ENCODE measurements at regions not wholly inside any gene's neighbourhood (a gene's known extent, or its start where the extent isn't known, plus 50 kb on each side); places are given as distances from the start of the nearest gene placed in this dataset.

DNA sequence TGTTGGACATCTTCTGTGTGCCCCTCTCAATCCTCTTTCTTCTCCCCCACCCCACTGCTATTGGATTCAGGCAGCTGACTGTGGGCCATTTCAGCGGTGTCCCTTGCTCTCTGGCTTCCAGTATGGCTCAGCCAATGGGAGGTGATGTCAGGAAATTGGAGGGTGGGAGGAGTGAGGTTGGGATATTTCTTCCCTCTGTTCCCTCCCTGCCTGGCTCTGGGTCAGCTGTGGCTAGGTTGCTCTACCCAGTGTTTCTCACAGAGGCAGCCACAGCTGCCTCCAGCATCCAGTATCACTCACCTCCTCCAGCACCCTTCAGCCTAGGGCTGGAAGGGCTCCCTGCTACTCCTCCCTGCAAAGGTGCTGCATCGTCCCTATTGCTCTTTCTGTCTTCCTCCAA lies 423.5 kb downstream of the MIAT start:
- no peak overlapping the region for H2BK120ac ChIP-seq (replicated peaks; ENCODE audit: low read depth, low read length)
- H3K27ac ChIP-seq (ENCODE audit: low read depth, low read length), result no peak overlapping the region
- no peak overlapping the region for H2AK5ac ChIP-seq (ENCODE audit: low read depth, low read length)
- no peaks in the 10 kb centered on the region for H3K27me3 ChIP-seq (replicated peaks in 1 of 4; ENCODE audit: control insufficient read depth in 3 of 4, extremely low read depth in 1 of 4, insufficient read depth in 3 of 4, low read length in 3 of 4)
- H3K4me2 ChIP-seq (ENCODE audit: insufficient read depth in 1 of 2, low read depth in 2 of 2, low read length in 2 of 2), result no peak overlapping the region
- H3K23me2 ChIP-seq (ENCODE audit: low read depth, low read length), result no peaks in the 10 kb centered on the region
- H4K91ac ChIP-seq (replicated peaks; ENCODE audit: insufficient read length, low read length), result no peak overlapping the region
- no peak overlapping the region for H2AFZ ChIP-seq (ENCODE audit: low read length)
- no peak overlapping the region for H2BK15ac ChIP-seq (ENCODE audit: low read length)
- H2BK5ac ChIP-seq (ENCODE audit: low read depth, low read length), result no peak overlapping the region
- FAIRE-seq (no peak), DNase-seq (ENCODE audit: low read depth in 1 of 2, low spot score in 2 of 2) (no peak)
- no peaks in the 10 kb centered on the region for H3K36me3 ChIP-seq (ENCODE audit: control insufficient read depth in 2 of 4, insufficient read depth in 4 of 4, low read length in 3 of 4)
- H3K9ac ChIP-seq (replicated peaks in 1 of 4; ENCODE audit: extremely low read depth in 1 of 4, low read depth in 3 of 4, low read length in 3 of 4), result no peak overlapping the region
- H3K18ac ChIP-seq (ENCODE audit: extremely low read depth, low read length), result no peak overlapping the region
- CTCF ChIA-PET (ENCODE audit: partially characterized antibody), result interaction anchor here (1.2 to 1.4 kb wide), 2 partner anchors 138 to 144 kb away, joined by 3 to 5 read pairs; no protein-coding TSS in a partner anchor
- no peak overlapping the region for H2BK12ac ChIP-seq (ENCODE audit: low read depth, low read length)
- peaks cover 0 to 6% (median 6%) of the 10 kb centered on the region in 4 experiments; a peak in 5 of 7 replicates for H3K4me1 ChIP-seq (replicated peaks in 1 of 4; ENCODE audit: control insufficient read depth in 3 of 4, insufficient read depth in 4 of 4, low read length in 3 of 4)
- no peak overlapping the region for H3K14ac ChIP-seq (ENCODE audit: insufficient read length)
- no peak overlapping the region for H3K23ac ChIP-seq (ENCODE audit: insufficient read length)
- no peak overlapping the region for H3K56ac ChIP-seq (replicated peaks; ENCODE audit: insufficient read length, low read depth, low read length)
- H3K4me3 ChIP-seq (ENCODE audit: extremely low read depth in 1 of 4, insufficient read depth in 2 of 4, low read depth in 3 of 4, low read length in 4 of 4), result no peak overlapping the region
- 73% methylated on average over 2 of the region's 2 CpGs; no CpG with 5 or more reads in 1 of the 2 experiments for WGBS, 2 experiments (ENCODE audit: extremely low coverage in 1 of 2, insufficient coverage in 1 of 2, insufficient read length in 1 of 2, insufficient replicate concordance in 2 of 2, low coverage in 1 of 2, low lambda C conversion rate in 2 of 2, missing lambda C conversion rate in 1 of 2)
- H3K79me2 ChIP-seq (ENCODE audit: control insufficient read depth in 1 of 2, insufficient read depth in 2 of 2, low read length in 2 of 2), result no peaks in the 10 kb centered on the region
- no peaks in the 10 kb centered on the region for H4K20me1 ChIP-seq (replicated peaks in 1 of 2; ENCODE audit: control insufficient read depth in 1 of 2, insufficient read depth in 2 of 2, low read length in 2 of 2)
- no peak overlapping the region for H4K5ac ChIP-seq (ENCODE audit: insufficient read length, low read depth, low read length)
- no peak for TF ChIP-seq USF2 (IDR thresholded peaks at IDR 0.05; ENCODE audit: low read length)
- no peak for TF ChIP-seq FOSL1 (IDR thresholded peaks at IDR 0.05; ENCODE audit: insufficient read depth, low read depth, low read length)
- TF ChIP-seq, protein P1, sequence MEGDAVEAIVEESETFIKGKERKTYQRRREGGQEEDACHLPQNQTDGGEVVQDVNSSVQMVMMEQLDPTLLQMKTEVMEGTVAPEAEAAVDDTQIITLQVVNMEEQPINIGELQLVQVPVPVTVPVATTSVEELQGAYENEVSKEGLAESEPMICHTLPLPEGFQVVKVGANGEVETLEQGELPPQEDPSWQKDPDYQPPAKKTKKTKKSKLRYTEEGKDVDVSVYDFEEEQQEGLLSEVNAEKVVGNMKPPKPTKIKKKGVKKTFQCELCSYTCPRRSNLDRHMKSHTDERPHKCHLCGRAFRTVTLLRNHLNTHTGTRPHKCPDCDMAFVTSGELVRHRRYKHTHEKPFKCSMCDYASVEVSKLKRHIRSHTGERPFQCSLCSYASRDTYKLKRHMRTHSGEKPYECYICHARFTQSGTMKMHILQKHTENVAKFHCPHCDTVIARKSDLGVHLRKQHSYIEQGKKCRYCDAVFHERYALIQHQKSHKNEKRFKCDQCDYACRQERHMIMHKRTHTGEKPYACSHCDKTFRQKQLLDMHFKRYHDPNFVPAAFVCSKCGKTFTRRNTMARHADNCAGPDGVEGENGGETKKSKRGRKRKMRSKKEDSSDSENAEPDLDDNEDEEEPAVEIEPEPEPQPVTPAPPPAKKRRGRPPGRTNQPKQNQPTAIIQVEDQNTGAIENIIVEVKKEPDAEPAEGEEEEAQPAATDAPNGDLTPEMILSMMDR (IDR thresholded peaks at IDR 0.05; ENCODE audit: control extremely low read depth in 1 of 3, insufficient read depth in 1 of 3, low read depth in 1 of 3, low read length in 3 of 3), result no peak
- TF ChIP-seq BRCA1 (IDR thresholded peaks at IDR 0.05; ENCODE audit: low read depth, low read length), result no peak
- TF ChIP-seq EZH2 (IDR thresholded peaks at IDR 0.05; ENCODE audit: low read depth, low read length, severe bottlenecking), result no peak
- no peak overlapping the region for H2BK20ac ChIP-seq (ENCODE audit: low read length)
- POLR2A ChIA-PET (ENCODE audit: partially characterized antibody), result no interaction called here
- H3K9me3 ChIP-seq (ENCODE audit: insufficient read depth in 2 of 2, low read depth in 1 of 2, low read length in 1 of 2), result no peaks in the 10 kb centered on the region
- no peak overlapping the region for H3K4ac ChIP-seq (replicated peaks; ENCODE audit: insufficient read length, low read depth, low read length)
- H4K8ac ChIP-seq (ENCODE audit: extremely low read depth, insufficient read depth, low read length), result no peak overlapping the region
- no peaks in the 10 kb centered on the region for H3K79me1 ChIP-seq (ENCODE audit: low read depth, low read length)

Measured in H1 (cell line).